GM18519 (cell line): ENCODE measurements at regions not wholly inside any gene's neighbourhood (a gene's known extent, or its start where the extent isn't known, plus 50 kb on each side); places are given as distances from the start of the nearest gene placed in this dataset.

Source experiments
- ATAC-seq: cut with Tn5 transposase; IDR thresholded peaks from one replicate; pipeline ENCODE4 v1.9.1; 2021; ENCODE audit warnings: mild to moderate bottlenecking, moderate library complexity; ENCODE audit not compliant: unreplicated experiment, low FRiP score

DNA sequence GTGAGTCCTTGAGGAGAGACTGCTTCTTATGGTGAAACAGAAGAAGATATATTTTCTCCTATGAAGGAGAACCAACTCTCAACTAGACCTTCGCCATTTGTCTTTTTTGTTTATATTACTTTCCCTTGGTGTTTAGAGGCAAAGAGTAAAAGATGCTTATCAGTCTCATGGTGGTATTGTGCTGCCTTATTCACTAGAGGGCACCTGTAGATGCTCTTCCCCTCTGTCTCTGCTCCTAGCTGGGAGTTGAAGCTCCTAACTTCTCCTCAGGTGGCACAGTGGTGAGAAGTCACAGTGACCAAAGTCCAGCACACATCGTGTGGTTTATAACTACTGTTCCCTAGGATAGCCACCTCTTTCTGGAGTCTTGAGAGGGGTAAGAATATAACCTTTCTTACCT, 1359.6 kb downstream of the PLA2G4A start:
- ATAC-seq = no peak

GRCh38 chr1:188194916-188195315, 1366.2 kb downstream of the PLA2G4A start:
- no peak for ATAC-seq

- no peak for ATAC-seq
These were observed 1389.5 kb downstream of the PLA2G4A start for GRCh38 chr1:188218289-188218688.

- no peak for ATAC-seq
These were observed 1391.3 kb downstream of the PLA2G4A start for GRCh38 chr1:188220051-188220450.

- no peak for ATAC-seq
These were observed 1395.5 kb downstream of the PLA2G4A start for GRCh38 chr1:188224263-188224662.

- no peak for ATAC-seq
These were observed 1397.2 kb downstream of the PLA2G4A start for GRCh38 chr1:188225975-188226374.

GRCh38 chr1:188228623-188229022, 1399.9 kb downstream of the PLA2G4A start:
- no peak for ATAC-seq

DNA sequence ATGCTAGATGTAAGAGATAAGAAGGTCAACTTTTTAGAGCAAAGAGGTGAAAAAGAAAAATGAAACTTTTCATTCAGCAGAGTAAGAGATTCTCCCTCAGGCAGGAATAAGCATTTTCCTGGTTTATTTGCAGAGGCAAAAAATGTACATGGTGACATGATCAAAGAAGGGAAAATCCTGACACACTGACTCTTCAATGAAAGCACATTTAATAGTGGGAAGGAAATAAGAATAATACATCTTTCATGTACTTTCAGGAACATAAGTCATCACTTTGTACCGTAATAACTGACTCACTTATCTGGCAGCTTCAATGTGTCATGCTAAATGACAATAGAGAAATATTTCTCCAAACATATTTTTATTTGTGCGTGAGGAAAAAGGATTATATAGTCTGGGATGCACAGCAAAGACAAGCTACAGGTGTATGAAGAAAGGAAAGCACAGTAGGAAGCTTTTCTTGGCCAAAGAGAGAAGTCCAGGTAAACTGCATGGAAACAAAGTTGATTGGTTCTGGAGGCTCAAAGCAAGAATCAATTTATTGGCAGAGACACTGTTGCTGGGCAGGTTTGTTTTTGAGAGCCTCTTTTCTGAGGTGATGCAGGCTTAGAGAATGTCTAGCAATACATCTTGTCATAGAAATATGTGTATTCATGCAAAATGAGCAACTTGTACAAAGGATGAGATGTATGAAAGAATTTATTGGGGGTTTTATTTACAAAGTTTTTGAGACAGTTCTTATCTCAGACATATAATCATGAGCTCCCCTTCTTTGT, 1409.0 kb downstream of the PLA2G4A start:
- no peak for ATAC-seq

- no peak for ATAC-seq
These were observed 1412.1 kb downstream of the PLA2G4A start for GRCh38 chr1:188240772-188241406.

DNA sequence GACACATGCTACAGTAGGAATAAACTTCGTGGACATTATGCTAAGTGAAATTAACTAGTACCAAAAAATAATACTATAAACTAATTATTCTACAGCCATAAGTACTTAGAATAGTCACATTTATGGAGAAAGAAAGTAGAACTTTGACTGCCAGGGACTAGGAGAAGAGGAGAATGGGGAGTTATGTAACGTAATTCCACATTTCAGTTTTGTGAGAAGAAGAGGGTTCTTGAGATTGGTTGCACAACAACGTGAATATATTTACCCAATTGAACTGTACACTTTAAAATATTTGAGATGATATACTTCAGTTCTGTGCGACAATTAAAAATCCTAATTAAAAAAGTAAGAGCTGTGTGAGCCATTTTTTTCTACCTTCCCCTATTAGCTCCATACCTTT, 1412.9 kb downstream of the PLA2G4A start:
- no peak for ATAC-seq

DNA sequence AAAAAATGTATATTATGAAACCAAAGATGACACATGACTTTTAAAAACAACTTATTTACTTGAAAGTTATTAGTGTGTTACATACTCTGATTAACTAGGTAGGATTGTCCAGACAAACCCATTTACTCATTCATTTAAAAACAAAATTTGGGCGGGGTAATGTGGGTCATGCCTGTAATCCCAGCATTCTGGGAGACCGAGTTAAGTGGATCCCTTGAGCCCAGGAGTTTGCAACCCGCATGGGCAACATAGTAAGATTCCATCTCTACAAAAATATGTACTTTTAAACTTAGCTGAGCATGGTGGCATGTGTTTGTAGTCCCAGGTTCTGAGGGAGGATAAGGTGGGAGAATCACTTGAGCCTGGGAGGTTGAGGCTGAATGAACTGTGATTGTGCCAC, 1414.7 kb downstream of the PLA2G4A start:
- no peak for ATAC-seq

- ATAC-seq = no peak
These were observed 1415.9 kb downstream of the PLA2G4A start for GRCh38 chr1:188244681-188245080.

DNA sequence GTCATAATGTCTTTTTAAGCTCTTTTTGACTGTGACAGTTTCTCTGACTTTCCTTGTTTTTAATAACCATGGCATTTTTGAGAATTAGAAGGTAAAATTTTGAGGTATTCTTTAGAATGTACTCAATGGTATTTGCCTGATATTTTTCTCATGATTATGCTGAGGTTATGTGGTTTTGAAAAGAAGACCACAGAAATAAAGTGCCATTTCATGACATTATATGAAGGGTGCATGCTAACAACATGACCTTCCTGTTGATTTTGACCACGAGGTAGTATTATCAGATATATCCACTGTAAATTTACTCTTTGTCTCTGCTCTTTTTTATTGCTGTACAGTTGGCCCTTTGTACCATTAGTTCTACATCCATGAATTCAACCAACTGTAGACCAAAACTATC, 1418.5 kb downstream of the PLA2G4A start:
- no peak for ATAC-seq

DNA sequence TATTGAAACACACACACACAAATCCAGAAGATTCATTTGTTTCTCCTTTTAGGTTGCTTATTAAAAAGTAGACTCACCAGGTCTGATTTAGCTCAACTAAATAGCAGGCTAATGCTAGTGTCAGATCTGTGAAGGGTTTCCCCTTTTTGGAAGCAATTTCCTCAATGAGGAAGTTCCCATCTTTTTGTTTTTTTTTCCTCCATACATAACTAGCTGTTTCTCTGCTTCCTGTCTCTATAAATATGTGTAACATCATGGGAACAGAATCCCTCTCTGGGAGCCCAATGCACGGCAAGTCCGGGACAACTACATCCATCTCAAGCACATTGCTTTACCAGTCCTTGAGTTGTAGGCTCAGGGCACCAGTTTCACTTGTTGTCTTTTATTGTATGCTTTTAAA, 1421.1 kb downstream of the PLA2G4A start:
- ATAC-seq = no peak

- no peak for ATAC-seq
These were observed 1422.3 kb downstream of the PLA2G4A start for GRCh38 chr1:188251036-188251435.

GRCh38 chr1:188261849-188262248, 1433.1 kb downstream of the PLA2G4A start:
- no peak for ATAC-seq

DNA sequence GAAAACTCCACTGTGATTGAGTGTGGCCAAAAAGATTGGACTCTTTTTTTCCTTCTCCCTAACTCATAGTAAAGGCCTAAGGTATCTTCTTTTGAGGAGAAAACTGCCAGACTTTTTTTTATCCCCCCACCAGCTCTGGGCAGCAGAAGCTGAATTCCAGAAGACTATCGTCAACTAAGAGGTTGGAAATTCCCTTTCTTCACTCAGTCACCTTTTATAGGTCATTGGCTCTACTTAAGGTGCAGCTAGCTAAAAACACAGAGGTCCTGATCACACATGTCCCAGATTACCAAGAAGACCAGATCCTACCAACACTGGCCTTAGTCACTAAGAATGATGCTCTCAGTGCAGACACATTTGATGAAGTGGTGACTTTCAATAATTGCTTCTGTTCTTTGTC, 1441.2 kb downstream of the PLA2G4A start:
- no peak for ATAC-seq

DNA sequence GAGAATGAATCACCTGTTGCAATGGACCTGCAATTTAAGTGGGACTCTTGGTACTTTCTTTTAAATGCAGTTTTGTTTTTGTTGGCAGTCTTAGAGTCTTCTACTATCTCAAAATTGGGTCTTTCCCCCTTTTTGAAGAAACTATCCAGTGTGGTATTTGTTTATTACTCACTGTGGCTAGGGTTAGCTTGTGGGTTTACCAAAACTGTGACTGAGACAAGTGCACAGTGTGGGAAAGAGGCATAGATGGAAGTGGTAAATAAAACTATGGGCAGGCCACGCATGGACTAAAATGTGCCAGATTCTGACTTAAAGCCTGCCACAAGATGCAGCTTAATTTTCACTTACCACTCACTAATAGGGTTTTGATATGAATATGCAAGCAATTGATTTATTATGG, 1441.7 kb downstream of the PLA2G4A start:
- no peak for ATAC-seq

- ATAC-seq = no peak
These were observed 1449.0 kb downstream of the PLA2G4A start for GRCh38 chr1:188277771-188278170.

DNA sequence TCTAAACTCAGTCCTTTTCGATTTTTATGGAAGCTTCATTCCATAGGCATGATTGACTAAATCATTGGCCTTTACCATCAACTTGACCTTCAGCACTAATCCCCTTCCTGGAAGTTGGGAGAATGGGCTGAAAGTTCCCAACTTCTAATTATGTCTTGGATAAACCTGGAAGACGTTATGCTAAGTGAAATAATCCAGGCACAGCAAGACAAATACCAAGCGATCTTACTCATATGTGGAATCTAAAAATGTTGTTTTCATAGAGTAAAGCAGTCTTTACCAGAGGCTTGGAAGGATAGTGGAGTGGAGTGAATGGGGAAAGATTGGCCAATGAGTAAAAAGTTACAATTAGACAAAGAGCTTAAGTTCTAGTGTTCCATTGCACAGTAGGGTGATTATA, 1453.2 kb downstream of the PLA2G4A start:
- no peak for ATAC-seq

DNA sequence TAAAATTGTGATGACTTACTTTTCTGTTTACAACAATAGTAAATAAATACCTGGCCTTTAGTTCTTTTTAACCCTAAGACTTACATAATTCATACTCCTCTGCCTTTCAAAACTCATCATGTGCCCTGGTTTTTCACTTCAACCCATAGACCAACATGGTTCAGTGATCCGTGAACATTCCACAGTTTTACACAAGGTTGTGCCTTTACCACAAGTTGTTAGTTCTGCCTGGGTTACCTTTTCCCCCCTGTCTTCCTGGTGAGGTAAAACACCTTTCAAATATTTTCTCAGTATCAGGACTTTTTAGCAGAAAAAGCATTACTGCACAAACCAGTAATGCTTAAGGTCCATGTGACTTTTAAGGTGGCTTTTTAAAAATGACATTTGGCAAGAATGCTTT, 1466.4 kb downstream of the PLA2G4A start:
- ATAC-seq = no peak

GRCh38 chr1:188302746-188303145, 1474.0 kb downstream of the PLA2G4A start:
- no peak for ATAC-seq
